Fibroblast of lung (primary cell): ENCODE measurements at regions not wholly inside any gene's neighbourhood (a gene's known extent, or its start where the extent isn't known, plus 50 kb on each side); places are given as distances from the start of the nearest gene placed in this dataset.

Experiments
- DNase-seq, 2 donors: peaks; one replicate each; pipeline versions ENCODE4 v3.0.0 to v3.0.0-alpha.2; 2010; ENCODE audit warnings: low read depth in 2 of 2
- H2AFZ ChIP-seq: 2 replicates; pipeline ENCODE4 v1.5.1; 2012; ENCODE audit warnings: low read length, control low read depth, inconsistent platforms
- H3K27ac ChIP-seq: 2 replicates; pipeline ENCODE4 v1.5.1; 2011; ENCODE audit warnings: low read length, control low read depth; ENCODE audit not compliant: insufficient read depth
- H3K27me3 ChIP-seq: 2 replicates; pipeline ENCODE4 v1.5.1; 2011; ENCODE audit warnings: mild to moderate bottlenecking, low read length; ENCODE audit not compliant: control insufficient read depth, insufficient read depth
- H3K36me3 ChIP-seq: 2 replicates; pipeline ENCODE4 v1.5.1; 2011; ENCODE audit warnings: low read length; ENCODE audit not compliant: control insufficient read depth, insufficient read depth
- H3K4me1 ChIP-seq: 2 replicates; pipeline ENCODE4 v1.5.1; 2011; ENCODE audit warnings: low read length; ENCODE audit not compliant: control insufficient read depth, insufficient read depth; ENCODE audit errors: extremely low read depth
- H3K4me2 ChIP-seq: 2 replicates; pipeline ENCODE4 v1.5.1; 2011; ENCODE audit warnings: low read length, control low read depth; ENCODE audit not compliant: insufficient read depth; ENCODE audit errors: extremely low read depth
- H3K4me3 ChIP-seq, 4 experiments: fragments of 200-600 bp in 1 of 4; sonication (generic) in 1 of 4; replicated peaks in 1 of 4; 2 replicates each; pipeline ENCODE4 v1.5.1; 2011 to 2016; ENCODE audit warnings: low read length in 4 of 4, low read depth in 3 of 4, mild to moderate bottlenecking in 3 of 4, control low read depth in 2 of 4, inconsistent platforms in 1 of 4, mixed read lengths in 1 of 4; ENCODE audit not compliant: insufficient read depth in 1 of 4; ENCODE audit errors: control extremely low read depth in 1 of 4
- H3K79me2 ChIP-seq: 2 replicates; pipeline ENCODE4 v1.5.1; 2012; ENCODE audit warnings: mild to moderate bottlenecking, low read length, inconsistent platforms; ENCODE audit not compliant: control insufficient read depth, insufficient read depth
- H3K9ac ChIP-seq: 2 replicates; pipeline ENCODE4 v1.5.1; 2011; ENCODE audit warnings: mild to moderate bottlenecking, low read length, control low read depth; ENCODE audit not compliant: insufficient read depth
- H3K9me3 ChIP-seq: 2 replicates; pipeline ENCODE4 v1.5.1; 2012; ENCODE audit warnings: low read depth, low read length; ENCODE audit not compliant: control insufficient read depth, insufficient read depth
- H4K20me1 ChIP-seq: 2 replicates; pipeline ENCODE4 v1.5.1; 2011; ENCODE audit warnings: low read length; ENCODE audit not compliant: control insufficient read depth, insufficient read depth; ENCODE audit errors: extremely low read depth
- EZH2 ChIP-seq: IDR thresholded peaks from 2 replicates; pipeline ENCODE4 v1.5.1; 2012; ENCODE audit warnings: low read length, control low read depth, mild to moderate bottlenecking; ENCODE audit errors: missing control alignments
- TF ChIP-seq, protein P1 (sequence below), 2 donors: IDR thresholded peaks in 1 of 2; conservative IDR thresholded peaks in 1 of 2; 1 replicate in 1 of 2; 2 replicates in 1 of 2; pipeline ENCODE4 v1.5.1; 2011 to 2012; ENCODE audit warnings: low read length in 2 of 2, control low read depth in 1 of 2, inconsistent platforms in 1 of 2, low read depth in 1 of 2, mild to moderate bottlenecking in 1 of 2

DNA sequence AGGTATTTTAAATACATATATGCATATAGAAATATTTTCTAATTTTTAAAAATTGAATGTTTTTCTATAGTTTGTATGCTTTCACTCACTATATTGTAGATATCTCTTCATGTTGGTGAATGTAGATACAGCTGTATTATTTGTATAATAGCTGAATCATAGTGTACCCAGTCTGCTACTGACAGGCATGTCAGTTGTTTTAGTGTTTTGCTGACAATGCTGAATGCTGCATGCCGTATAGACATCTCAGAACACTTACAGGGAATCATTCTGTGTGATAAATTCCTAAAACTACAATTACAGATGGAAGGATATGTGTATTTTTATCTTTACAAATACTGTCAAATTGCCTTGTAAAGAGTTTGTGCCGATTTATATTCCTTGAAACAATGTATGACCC is 175.4 kb downstream of the SIM1 start:
- no peak overlapping the region for H3K27ac ChIP-seq
- DNase-seq, result no peak
- no peaks in the 10 kb centered on the region for H4K20me1 ChIP-seq
- H3K36me3 ChIP-seq, result no peaks in the 10 kb centered on the region
- no peaks in the 10 kb centered on the region for H3K27me3 ChIP-seq
- no peak overlapping the region for H3K4me2 ChIP-seq
- no peak overlapping the region for H3K4me3 ChIP-seq
- no peaks in the 10 kb centered on the region for H3K79me2 ChIP-seq
- H2AFZ ChIP-seq, result no peak overlapping the region
- TF ChIP-seq, protein P1, sequence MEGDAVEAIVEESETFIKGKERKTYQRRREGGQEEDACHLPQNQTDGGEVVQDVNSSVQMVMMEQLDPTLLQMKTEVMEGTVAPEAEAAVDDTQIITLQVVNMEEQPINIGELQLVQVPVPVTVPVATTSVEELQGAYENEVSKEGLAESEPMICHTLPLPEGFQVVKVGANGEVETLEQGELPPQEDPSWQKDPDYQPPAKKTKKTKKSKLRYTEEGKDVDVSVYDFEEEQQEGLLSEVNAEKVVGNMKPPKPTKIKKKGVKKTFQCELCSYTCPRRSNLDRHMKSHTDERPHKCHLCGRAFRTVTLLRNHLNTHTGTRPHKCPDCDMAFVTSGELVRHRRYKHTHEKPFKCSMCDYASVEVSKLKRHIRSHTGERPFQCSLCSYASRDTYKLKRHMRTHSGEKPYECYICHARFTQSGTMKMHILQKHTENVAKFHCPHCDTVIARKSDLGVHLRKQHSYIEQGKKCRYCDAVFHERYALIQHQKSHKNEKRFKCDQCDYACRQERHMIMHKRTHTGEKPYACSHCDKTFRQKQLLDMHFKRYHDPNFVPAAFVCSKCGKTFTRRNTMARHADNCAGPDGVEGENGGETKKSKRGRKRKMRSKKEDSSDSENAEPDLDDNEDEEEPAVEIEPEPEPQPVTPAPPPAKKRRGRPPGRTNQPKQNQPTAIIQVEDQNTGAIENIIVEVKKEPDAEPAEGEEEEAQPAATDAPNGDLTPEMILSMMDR (conservative IDR thresholded peaks at IDR 0.05 in 1 of 2, IDR thresholded peaks at IDR 0.05 in 1 of 2; ENCODE audit: low read depth in 1 of 2, low read length in 2 of 2), result no peak
- no peak for TF ChIP-seq EZH2
- no peaks in the 10 kb centered on the region for H3K4me1 ChIP-seq
- H3K9ac ChIP-seq, result no peak overlapping the region
- no peaks in the 10 kb centered on the region for H3K9me3 ChIP-seq

DNA sequence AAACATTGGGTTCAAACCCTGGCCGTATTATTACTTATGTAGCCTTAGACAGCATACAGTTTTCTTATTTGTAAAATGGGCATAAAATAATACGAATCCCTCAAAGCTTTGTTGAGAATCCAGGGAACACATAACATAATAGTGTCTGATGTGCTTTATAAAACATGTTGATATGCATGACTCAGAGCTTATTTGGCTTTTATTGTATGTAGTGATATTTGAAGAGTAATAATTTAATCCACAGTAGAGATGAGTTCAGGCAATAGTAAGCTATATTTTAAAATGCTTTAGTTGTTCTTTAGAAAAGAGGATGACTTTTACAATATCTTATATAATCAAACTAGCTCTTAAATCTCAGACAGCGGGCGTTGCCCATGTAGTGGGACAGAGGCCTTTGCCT is 176.4 kb downstream of the SIM1 start:
- no peak overlapping the region for H2AFZ ChIP-seq
- H3K27me3 ChIP-seq, result no peaks in the 10 kb centered on the region
- no peak for DNase-seq
- no peaks in the 10 kb centered on the region for H4K20me1 ChIP-seq
- no peaks in the 10 kb centered on the region for H3K79me2 ChIP-seq
- H3K4me3 ChIP-seq, result no peak overlapping the region
- H3K9ac ChIP-seq, result no peak overlapping the region
- no peak overlapping the region for H3K4me2 ChIP-seq
- H3K36me3 ChIP-seq, result no peaks in the 10 kb centered on the region
- peaks cover 4% of the 10 kb centered on the region for H3K4me1 ChIP-seq
- H3K9me3 ChIP-seq, result no peaks in the 10 kb centered on the region
- H3K27ac ChIP-seq, result no peak overlapping the region
- TF ChIP-seq, protein P1 (conservative IDR thresholded peaks at IDR 0.05 in 1 of 2, IDR thresholded peaks at IDR 0.05 in 1 of 2; ENCODE audit: low read depth in 1 of 2, low read length in 2 of 2), result no peak
- no peak for TF ChIP-seq EZH2

DNA sequence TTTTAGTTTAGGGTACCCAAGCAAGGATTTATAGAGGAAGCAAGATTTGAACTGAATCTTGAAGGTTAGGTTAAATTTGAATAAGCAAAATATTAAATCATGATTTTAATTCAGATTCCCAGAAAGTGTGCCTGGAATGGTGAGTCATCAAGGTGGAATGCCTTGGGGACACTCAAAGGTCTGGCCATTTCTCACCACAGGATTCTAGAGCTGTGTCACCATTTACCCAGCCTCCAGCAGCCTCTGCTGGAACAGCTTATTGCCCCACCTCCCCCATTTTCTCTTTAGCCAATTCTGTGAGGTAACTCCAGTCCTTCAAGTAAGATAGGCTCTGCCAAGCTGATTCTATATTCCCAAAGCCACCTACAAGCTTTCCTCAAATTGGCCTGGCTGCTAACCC is 181.4 kb downstream of the SIM1 start:
- DNase-seq, result peak; percentile 36 to 87
- Histone ChIP-seq H3K4me3 (no peak overlapping the region), H3K9me3 (no peaks in the 10 kb centered on the region), H4K20me1 (no peaks in the 10 kb centered on the region), H3K36me3 (no peaks in the 10 kb centered on the region), H2AFZ (no peak overlapping the region), H3K79me2 (no peaks in the 10 kb centered on the region), H3K27ac (no peak overlapping the region), H3K4me1 (peaks cover 4% of the 10 kb centered on the region), H3K27me3 (no peaks in the 10 kb centered on the region), H3K4me2 (no peak overlapping the region), H3K9ac (no peak overlapping the region)
- TF ChIP-seq, protein P1 (conservative IDR thresholded peaks at IDR 0.05 in 1 of 2, IDR thresholded peaks at IDR 0.05 in 1 of 2; ENCODE audit: low read depth in 1 of 2, low read length in 2 of 2), result no peak
- no peak for TF ChIP-seq EZH2
